HCT116 (cell line): ENCODE measurements at regions not wholly inside any gene's neighbourhood (a gene's known extent, or its start where the extent isn't known, plus 50 kb on each side); places are given as distances from the start of the nearest gene placed in this dataset.

Experiments
- ATAC-seq: fragments of 200-7000 bp; cut with Tn5 transposase; 2 replicates; pipeline ENCODE4 v1.9.1; 2020; ENCODE audit warnings: mild to moderate bottlenecking, moderate library complexity
- BruUV-seq: library from RNA; stranded (reverse); fragments of 400-500 nt; replicated peaks from 2 replicates; lab custom pipeline; 2021; lab: Mats Ljungman, UMichigan
- CTCF ChIA-PET: fragments of 300-600 bp; sonication (Branson Sonifier 250); formaldehyde crosslinking; loops from one replicate; lab custom pipeline; 2021; ENCODE audit warnings: antibody characterized with exemption; lab: Charles Lee
- POLR2A ChIA-PET: fragments of 300-600, 350-600 bp; sonication (Branson Sonifier 250); formaldehyde crosslinking; loops from one replicate; lab custom pipeline; 2021; ENCODE audit warnings: antibody characterized with exemption; lab: Charles Lee
- RAD21 ChIA-PET, 2 experiments: fragments of 300-600 bp; sonication (Branson Sonifier 250); formaldehyde crosslinking; loops; one replicate each; lab custom pipeline; 2023; ENCODE audit warnings: low total read pairs in 2 of 2; ENCODE audit not compliant: uncharacterized antibody in 2 of 2, unreplicated experiment in 2 of 2, low non-redundant PET in 1 of 2; lab: Charles Lee
- DNase-seq: peaks from one replicate; pipeline ENCODE4 v3.0.0-alpha.2; 2010; ENCODE audit warnings: low read depth, low spot score
- H2AFZ ChIP-seq: fragments of 200-600 bp; shearing (Covaris generic), sonication (generic); 2 replicates; pipeline ENCODE4 v1.6.1; 2017; ENCODE audit warnings: low read depth, mixed run types, mixed read lengths, antibody characterized with exemption, low read length; ENCODE audit not compliant: poor library complexity, severe bottlenecking
- H3K27ac ChIP-seq: 2 replicates; pipeline ENCODE4 v1.5.1; 2012; ENCODE audit warnings: low read depth, low read length
- H3K27me3 ChIP-seq: fragments of 200-600 bp; sonication (generic); 2 replicates; pipeline ENCODE4 v1.6.1; 2016; ENCODE audit warnings: mixed run types, low read length, mixed read lengths; ENCODE audit not compliant: insufficient read depth
- H3K36me3 ChIP-seq, 2 experiments: fragments of 200-500 bp in 1 of 2; fragments of 200-600 bp in 1 of 2; sonication (Bioruptor generic) in 1 of 2; sonication (generic) in 1 of 2; 2 replicates each; pipeline versions ENCODE4 v1.5.1 to v1.6.1; 2014 to 2016; ENCODE audit warnings: low read length in 2 of 2, inconsistent platforms in 1 of 2, mixed read lengths in 1 of 2, mixed run types in 1 of 2; ENCODE audit not compliant: insufficient read depth in 2 of 2, control insufficient read depth in 1 of 2
- H3K4me1 ChIP-seq, 2 experiments: fragments of 200-600 bp in 1 of 2; sonication (generic) in 1 of 2; 2 replicates each; pipeline versions ENCODE4 v1.5.1 to v1.6.1; 2012 to 2017; ENCODE audit warnings: low read length in 2 of 2, inconsistent platforms in 1 of 2, mild to moderate bottlenecking in 1 of 2, mixed read lengths in 1 of 2, mixed run types in 1 of 2, moderate library complexity in 1 of 2; ENCODE audit not compliant: insufficient read depth in 2 of 2, control insufficient read depth in 1 of 2
- H3K4me2 ChIP-seq: fragments of 200-600 bp; sonication (generic); 2 replicates; pipeline ENCODE4 v1.6.1; 2017; ENCODE audit warnings: mixed run types, low read length, mixed read lengths
- H3K4me3 ChIP-seq, 2 experiments: fragments of 200-600 bp in 1 of 2; sonication (generic) in 1 of 2; replicated peaks in 1 of 2; 2 replicates each; pipeline ENCODE4 v1.5.1; 2011 to 2016; ENCODE audit warnings: low read length in 2 of 2, control low read depth in 1 of 2, low read depth in 1 of 2, mild to moderate bottlenecking in 1 of 2, mixed read lengths in 1 of 2, mixed run types in 1 of 2
- H3K79me2 ChIP-seq: fragments of 200-600 bp; sonication (generic); 2 replicates; pipeline ENCODE4 v1.6.1; 2017; ENCODE audit warnings: mild to moderate bottlenecking, mixed run types, low read length, moderate library complexity, mixed read lengths; ENCODE audit not compliant: insufficient read depth
- H3K9ac ChIP-seq: fragments of 200-600 bp; sonication (generic); 2 replicates; pipeline ENCODE4 v1.6.1; 2016; ENCODE audit warnings: low read length, mixed read lengths
- H3K9me2 ChIP-seq: fragments of 200-600 bp; sonication (generic), shearing (Covaris generic); 2 replicates; pipeline ENCODE4 v1.6.1; 2017; ENCODE audit warnings: mixed run types, mild to moderate bottlenecking, moderate library complexity; ENCODE audit not compliant: insufficient read depth
- H3K9me3 ChIP-seq, 2 experiments: fragments of 200-500 bp in 1 of 2; fragments of 200-600 bp in 1 of 2; sonication (Bioruptor generic) in 1 of 2; sonication (generic) in 1 of 2; 2 replicates each; pipeline ENCODE4 v1.6.1; 2014 to 2017; ENCODE audit warnings: low read length in 2 of 2, mixed read lengths in 2 of 2, inconsistent platforms in 1 of 2, low read depth in 1 of 2, mild to moderate bottlenecking in 1 of 2, mixed run types in 1 of 2, moderate library complexity in 1 of 2; ENCODE audit not compliant: control insufficient read depth in 1 of 2, insufficient read depth in 1 of 2
- H4K20me1 ChIP-seq: fragments of 200-600 bp; sonication (generic), shearing (Covaris generic); 2 replicates; pipeline ENCODE4 v1.6.1; 2017; ENCODE audit warnings: mixed run types, mild to moderate bottlenecking, moderate library complexity; ENCODE audit not compliant: insufficient read depth
- CTCF ChIP-seq, 3 experiments: fragments of 200-600 bp in 1 of 3; sonication (generic) in 1 of 3; IDR thresholded peaks in 2 of 3; conservative IDR thresholded peaks in 1 of 3; 2 replicates each; pipeline ENCODE4 v1.5.1; 2012 to 2017; ENCODE audit warnings: low read depth in 2 of 3, low read length in 2 of 3, antibody characterized with exemption in 1 of 3, borderline replicate concordance in 1 of 3, control low read depth in 1 of 3, mild to moderate bottlenecking in 1 of 3, mixed read lengths in 1 of 3, mixed run types in 1 of 3, moderate library complexity in 1 of 3; ENCODE audit not compliant: insufficient read depth in 1 of 3
- JUND ChIP-seq: IDR thresholded peaks from 2 replicates; pipeline ENCODE4 v1.6.1; 2012
- POLR2AphosphoS5 ChIP-seq: IDR thresholded peaks from 2 replicates; pipeline ENCODE4 v1.6.1; 2011; ENCODE audit warnings: mild to moderate bottlenecking, low read depth, low read length, moderate library complexity
- SIN3A ChIP-seq: IDR thresholded peaks from 2 replicates; pipeline ENCODE4 v1.6.1; 2012; ENCODE audit warnings: low read depth
- SP1 ChIP-seq: IDR thresholded peaks from 2 replicates; pipeline ENCODE4 v1.6.1; 2012; ENCODE audit warnings: low read depth
- YY1 ChIP-seq: IDR thresholded peaks from 2 replicates; pipeline ENCODE4 v1.6.1; 2011; ENCODE audit warnings: low read length, low read depth, moderate library complexity, mild to moderate bottlenecking; ENCODE audit not compliant: insufficient replicate concordance; ENCODE audit errors: extremely low read depth
- ZFX ChIP-seq: fragments of 450-650 bp; IDR thresholded peaks from 2 replicates; pipeline ENCODE4 v1.6.1; 2017
- intact Hi-C: fragments of 100-400 bp; cut with micrococcal nuclease; formaldehyde crosslinking; loops from 2 replicates; pipeline ENCODE4 v1.10.0; 2022
- TF ChIP-seq, protein P1 (sequence below): IDR thresholded peaks from 2 replicates; pipeline ENCODE4 v1.6.1; 2012
- TF ChIP-seq, protein P2 (sequence below): IDR thresholded peaks from 2 replicates; pipeline ENCODE4 v1.6.1; 2011; ENCODE audit warnings: mild to moderate bottlenecking, low read length, moderate library complexity; ENCODE audit not compliant: insufficient replicate concordance; ENCODE audit errors: extremely low read depth

DNA sequence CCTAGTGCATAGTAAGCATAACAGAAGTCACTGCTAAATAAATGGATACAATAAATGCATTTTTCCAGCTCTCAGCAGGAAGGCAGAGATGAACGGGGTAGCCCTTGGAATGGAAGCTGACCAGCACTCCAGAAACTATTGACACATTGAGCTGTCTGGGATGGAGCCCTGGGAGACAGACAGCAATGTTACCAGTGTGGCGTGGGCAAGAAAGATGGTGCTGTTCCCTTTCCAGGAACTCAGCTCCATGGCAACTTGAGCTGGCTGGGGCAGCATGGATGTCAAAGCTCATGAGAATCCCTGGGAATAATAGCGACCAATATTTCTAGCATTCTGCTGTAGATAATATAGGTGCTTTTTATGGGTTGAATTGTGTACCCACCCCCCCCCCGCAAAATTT, 104.3 kb upstream of the PTPRT start (continued):
- TF ChIP-seq, protein P1, sequence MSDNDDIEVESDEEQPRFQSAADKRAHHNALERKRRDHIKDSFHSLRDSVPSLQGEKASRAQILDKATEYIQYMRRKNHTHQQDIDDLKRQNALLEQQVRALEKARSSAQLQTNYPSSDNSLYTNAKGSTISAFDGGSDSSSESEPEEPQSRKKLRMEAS = no peak
- no peak for TF ChIP-seq CTCF (IDR thresholded peaks at IDR 0.05 in 2 of 3, conservative IDR thresholded peaks at IDR 0.05 in 1 of 3; ENCODE audit: borderline replicate concordance in 1 of 3, insufficient read depth in 1 of 3, low read depth in 2 of 3, low read length in 2 of 3)

DNA sequence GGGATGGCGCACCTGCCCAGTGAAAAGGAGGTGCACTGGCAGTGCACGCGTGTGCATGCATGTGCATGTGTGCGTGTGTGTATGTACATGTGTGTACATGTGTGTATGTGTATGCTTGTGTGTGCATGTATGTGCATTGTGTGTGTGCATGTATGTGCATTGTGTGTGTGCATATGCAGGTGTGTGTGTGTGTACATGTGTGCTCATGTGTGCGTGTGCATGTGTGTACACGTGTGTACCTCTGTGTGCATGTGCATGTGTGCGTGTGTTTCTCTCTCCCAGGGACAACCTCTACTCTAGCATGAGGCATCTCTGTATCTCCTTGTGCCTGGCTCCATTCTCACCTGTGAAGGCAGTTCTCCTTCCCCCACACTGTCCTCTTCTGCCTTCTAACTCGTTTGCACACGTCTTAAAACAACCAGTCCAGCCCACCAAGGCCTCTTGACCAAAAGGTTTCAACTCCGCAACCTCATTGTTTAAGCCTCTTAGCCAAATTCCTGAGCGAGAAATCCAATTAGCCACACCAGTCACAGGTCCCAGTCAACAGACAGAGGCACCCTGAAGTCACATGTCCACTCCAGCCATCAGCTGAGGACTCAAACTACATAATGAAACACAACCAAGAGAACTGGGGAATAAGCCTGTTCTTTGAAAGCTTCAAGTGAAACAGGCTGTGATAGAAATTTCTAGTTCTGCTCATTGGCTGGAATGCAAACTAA, 103.5 kb upstream of the PTPRT start:
- no peak overlapping the region for H3K27ac ChIP-seq
- H2AFZ ChIP-seq = no peak overlapping the region
- no peak overlapping the region for H3K9ac ChIP-seq
- peaks cover 9% of the 10 kb centered on the region; the same call in 1 of the 2 replicates for H3K27me3 ChIP-seq
- RAD21 ChIA-PET = no interaction called here
- intact Hi-C loops = no loop called here
- no peaks in the 10 kb centered on the region for H3K4me1 ChIP-seq
- ATAC-seq (no peak), DNase-seq (no peak)
- H3K79me2 ChIP-seq = no peaks in the 10 kb centered on the region
- H3K9me2 ChIP-seq = no peaks in the 10 kb centered on the region
- no TSS peak for BruUV-seq
- H3K4me2 ChIP-seq = no peak overlapping the region
- no peaks in the 10 kb centered on the region for H4K20me1 ChIP-seq
- H3K4me3 ChIP-seq = no peak overlapping the region
- H3K36me3 ChIP-seq = no peaks in the 10 kb centered on the region
- CTCF ChIA-PET = no interaction called here
- POLR2A ChIA-PET = no interaction called here
- no peak for TF ChIP-seq SIN3A
- H3K9me3 ChIP-seq = no peaks in the 10 kb centered on the region

DNA sequence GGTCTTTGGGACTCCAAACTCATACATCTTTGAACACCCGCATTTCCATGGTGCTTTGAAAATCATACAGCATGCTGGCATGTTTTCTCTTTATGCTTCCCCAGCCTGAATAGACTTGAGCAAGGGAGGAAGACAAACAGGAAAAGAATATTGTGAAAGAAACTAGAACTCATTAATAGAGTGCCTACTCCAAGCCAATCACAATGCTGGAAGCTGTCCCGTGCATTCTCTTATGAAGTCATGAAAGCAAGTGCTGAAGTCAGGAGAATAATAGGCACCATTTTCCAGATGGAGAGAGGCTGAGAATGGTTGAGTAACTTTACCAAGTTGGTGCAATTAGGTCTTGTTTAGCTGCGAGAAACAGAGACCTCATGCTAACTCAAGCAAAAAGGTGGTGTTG, 102.5 kb upstream of the PTPRT start:
- Histone ChIP-seq H3K4me1 (no peaks in the 10 kb centered on the region), H3K9ac (no peak overlapping the region), H3K9me3 (no peaks in the 10 kb centered on the region), H3K27ac (no peak overlapping the region), H4K20me1 (no peaks in the 10 kb centered on the region), H3K36me3 (no peaks in the 10 kb centered on the region), H3K4me3 (no peak overlapping the region), H3K27me3 (peaks cover 9% of the 10 kb centered on the region; the same call in 1 of the 2 replicates), H2AFZ (no peak overlapping the region), H3K9me2 (no peaks in the 10 kb centered on the region), H3K79me2 (no peaks in the 10 kb centered on the region), H3K4me2 (no peak overlapping the region)
- CTCF ChIA-PET = no interaction called here
- intact Hi-C loops = no loop called here
- no peak for DNase-seq
- RAD21 ChIA-PET = no interaction called here
- ATAC-seq = no peak
- BruUV-seq = no TSS peak
- POLR2A ChIA-PET = no interaction called here
- TF ChIP-seq SIN3A (no peak), POLR2AphosphoS5 (no peak), SP1 (no peak), CTCF (IDR thresholded peaks at IDR 0.05 in 2 of 3, conservative IDR thresholded peaks at IDR 0.05 in 1 of 3; ENCODE audit: borderline replicate concordance in 1 of 3, insufficient read depth in 1 of 3, low read depth in 2 of 3, low read length in 2 of 3) (no peak), YY1 (no peak), ZFX (no peak), JUND (no peak)
- TF ChIP-seq, protein P2, sequence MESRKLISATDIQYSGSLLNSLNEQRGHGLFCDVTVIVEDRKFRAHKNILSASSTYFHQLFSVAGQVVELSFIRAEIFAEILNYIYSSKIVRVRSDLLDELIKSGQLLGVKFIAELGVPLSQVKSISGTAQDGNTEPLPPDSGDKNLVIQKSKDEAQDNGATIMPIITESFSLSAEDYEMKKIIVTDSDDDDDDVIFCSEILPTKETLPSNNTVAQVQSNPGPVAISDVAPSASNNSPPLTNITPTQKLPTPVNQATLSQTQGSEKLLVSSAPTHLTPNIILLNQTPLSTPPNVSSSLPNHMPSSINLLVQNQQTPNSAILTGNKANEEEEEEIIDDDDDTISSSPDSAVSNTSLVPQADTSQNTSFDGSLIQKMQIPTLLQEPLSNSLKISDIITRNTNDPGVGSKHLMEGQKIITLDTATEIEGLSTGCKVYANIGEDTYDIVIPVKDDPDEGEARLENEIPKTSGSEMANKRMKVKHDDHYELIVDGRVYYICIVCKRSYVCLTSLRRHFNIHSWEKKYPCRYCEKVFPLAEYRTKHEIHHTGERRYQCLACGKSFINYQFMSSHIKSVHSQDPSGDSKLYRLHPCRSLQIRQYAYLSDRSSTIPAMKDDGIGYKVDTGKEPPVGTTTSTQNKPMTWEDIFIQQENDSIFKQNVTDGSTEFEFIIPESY = no peak
